ENCODE measurements at regions not wholly inside any gene's neighbourhood (a gene's known extent, or its start where the extent isn't known, plus 50 kb on each side); places are given as distances from the start of the nearest gene placed in this dataset.

DNA sequence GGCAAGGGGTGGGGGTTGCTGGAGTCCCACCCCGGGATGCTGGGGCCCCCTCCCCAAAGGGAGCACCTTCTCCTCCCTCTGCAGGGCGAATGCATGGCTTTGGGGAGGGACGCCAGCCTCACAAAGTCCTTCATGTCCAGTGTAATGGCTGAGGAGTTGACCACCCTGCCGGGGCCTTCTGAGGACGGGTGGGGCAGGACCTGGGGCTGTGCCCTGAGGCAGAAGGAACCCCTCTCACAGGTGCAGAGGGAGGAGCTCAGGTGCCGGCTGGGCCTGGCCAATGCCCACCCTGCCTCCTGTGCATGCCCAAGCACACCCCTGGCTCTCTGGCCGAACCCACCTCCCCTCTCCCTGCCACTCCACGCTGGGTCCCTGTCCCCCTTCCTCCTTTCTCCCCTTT lies 64.3 kb upstream of the RNU6ATAC start:
- no peak for DNase-seq

DNA sequence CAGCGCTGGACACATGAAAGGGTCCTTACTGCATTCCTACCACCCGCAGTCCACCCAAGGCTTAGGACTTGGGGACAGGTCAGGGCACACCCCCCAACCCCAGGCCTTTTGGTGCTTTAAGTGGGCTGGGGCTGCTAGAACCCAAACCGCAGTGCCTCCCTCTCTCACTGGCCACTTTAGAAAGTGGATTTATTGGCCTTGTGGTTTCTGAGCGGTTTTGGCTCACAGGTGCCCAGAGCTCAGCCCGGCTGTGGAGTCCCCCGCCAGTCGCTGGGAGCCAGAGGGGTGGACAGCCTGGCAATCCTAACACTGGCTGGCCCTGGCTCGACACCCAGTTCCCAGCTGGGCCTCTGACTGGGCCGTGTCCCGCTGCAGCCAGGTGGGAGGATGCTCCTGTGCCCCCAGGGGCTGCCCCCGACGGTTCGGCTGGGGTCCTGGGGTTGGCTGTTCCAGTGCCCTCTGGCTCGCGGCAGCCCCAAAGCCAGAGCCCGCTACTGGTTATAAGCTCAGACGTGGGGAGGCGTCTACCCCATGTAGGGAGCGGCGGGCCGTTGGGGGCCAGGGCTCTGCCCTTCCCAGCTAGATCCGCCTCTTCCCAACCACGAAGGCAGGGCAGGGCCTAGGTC lies 65.2 kb upstream of the RNU6ATAC start:
- DNase-seq = no peak

GRCh38 chr9:134230092-134230941 lies 66.0 kb upstream of the RNU6ATAC start:
- no peak for DNase-seq

GRCh38 chr9:134230942-134231325 lies 66.6 kb upstream of the RNU6ATAC start:
- DNase-seq = no peak

GRCh38 chr9:134231330-134231745 lies 67.0 kb upstream of the RNU6ATAC start:
- no peak for DNase-seq

DNA sequence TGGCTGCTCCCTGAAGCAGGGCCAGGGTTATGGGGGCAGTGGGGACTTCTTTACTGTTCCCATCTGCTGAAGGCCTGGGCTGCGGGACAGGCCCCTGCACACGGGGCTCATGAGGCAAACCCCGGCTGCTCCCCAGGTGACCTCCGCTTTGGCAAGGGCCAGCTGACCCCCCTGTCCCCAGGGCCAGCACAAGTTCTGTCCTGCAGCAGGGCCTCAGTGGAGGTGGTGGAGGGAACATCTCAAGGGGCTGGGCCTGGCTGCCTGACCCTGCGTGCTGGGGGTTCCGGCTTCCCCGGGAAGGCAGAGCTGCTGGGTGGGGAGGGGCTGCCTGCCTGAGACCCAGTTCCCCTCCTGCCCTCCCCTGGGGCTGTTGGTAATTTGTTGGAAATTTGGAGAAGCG lies 67.4 kb upstream of the RNU6ATAC start:
- no peak for DNase-seq

DNA sequence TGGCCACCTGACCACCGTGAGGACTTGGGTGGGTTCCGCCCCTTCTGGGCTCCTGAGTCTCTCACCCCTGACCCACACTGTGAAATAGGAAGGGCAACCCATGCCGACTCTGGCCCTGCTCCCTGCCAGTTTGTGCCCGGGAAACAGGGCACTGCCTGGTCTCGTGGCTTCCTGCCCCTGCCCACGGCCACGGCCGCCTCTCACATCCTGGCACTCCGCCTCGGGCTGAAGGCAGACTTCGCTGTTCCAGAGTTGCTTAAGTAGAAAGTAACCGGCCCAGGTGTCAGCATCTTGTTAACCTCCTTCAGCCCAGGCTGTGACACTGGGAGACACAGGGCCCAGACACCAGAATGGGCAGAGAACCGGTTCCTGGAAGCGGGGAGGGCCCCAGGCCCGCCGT lies 68.7 kb upstream of the RNU6ATAC start:
- no peak for DNase-seq

DNA sequence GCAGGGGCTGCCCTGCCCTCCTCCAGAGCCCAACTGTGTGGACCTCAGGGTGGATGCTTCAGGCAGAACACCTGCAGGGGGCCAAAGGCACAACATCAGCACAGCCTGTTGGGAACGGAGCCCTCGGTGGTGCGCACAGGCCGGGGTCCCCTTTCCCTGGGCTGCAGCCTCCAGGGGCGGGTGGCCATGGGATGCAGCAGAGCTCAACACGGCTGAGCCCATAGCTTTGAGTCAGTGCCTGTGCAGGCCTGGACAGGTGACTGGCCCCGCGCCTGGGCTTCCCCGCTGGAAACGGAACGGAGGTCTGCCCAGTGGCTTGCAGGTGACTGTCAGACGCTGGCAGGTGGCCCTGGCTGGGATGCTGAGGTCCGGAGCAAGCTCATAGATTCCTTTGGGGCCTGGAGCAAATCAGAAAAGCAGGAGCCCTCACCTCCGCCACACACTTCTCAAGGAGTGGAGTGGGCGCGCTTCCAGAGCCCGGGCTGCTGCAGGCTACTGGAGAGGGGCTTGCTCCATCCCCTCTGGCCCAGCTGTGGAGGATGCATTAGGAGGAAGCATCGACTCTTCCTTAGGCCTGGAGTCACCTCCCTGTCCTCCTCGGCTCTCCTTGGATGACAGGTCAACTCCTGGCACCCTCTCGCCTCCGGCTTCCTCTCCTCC lies 69.8 kb upstream of the RNU6ATAC start:
- no peak for DNase-seq

GRCh38 chr9:134234687-134235359 lies 70.5 kb upstream of the RNU6ATAC start:
- no peak for DNase-seq

- DNase-seq = no peak
Measured at GRCh38 chr9:134235366-134235765, 71.0 kb upstream of the RNU6ATAC start.

GRCh38 chr9:134236001-134236421 lies 71.6 kb upstream of the RNU6ATAC start:
- no peak for DNase-seq

DNA sequence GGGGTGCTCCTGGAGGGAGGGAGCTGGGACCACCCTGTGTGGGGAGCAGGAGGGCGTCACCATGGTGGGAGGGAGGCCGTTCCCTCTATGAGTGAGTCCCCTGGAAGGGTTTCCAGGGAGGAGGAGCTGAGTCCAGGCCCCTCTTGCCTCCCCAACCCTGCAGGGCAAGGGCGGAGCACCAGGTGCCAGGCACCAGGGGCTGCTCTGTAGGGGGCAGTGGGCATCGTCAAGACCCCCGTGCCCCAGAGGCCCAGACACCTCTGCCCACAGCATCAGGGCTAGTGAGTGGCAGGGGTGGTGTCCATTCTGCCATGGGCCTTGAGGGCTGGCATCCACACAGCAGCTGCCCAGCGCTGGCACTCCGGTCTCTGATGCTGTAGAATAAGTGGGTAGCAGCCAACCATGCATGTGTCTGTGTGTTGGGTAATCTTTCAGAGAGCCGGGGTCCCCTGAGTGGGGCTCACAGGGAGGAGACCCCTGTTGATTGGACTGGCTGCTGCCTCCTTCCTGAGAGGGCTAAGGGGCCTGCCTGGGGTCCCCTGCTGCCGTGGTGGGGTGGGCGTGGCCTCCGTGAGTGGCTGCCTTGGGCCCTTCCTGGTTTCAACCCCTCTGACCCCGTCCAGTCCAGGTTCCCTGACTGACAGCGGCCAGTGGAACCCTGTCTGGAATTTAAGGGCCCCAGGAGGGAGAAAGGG lies 72.7 kb upstream of the RNU6ATAC start:
- no peak for DNase-seq

DNA sequence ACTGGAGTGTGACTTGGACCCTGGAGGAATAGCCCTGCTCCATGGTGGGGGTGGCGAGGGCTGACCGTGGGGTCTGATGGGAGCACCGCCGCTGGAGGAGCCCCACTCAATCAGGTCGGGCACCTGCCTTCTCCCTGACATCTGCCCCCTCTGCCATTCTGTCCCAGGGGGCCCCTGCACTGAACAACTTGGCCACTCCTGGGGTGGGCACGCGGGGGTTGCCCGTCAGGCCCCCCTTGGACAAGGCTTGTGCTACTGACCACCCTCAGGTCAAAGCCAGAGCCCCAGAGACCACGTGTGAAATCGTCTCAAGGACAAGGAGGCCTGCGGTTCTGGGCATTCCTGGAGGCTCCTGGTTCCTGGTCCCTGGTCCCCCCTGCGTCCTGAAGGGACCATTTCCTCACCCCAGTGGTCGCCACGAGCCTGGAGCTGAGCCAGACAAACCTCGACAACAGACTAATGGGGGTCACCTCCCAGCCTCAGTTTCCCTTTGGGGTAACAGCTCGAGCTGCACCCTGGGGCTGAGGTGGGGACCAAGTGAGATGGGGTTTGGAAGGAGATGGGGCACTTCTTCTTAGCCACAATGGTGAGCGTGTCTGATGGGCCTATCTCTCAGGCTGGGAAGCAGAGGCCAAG lies 73.4 kb upstream of the RNU6ATAC start:
- no peak for DNase-seq

- no peak for DNase-seq
Measured at GRCh38 chr9:134239130-134239903, 75.0 kb upstream of the RNU6ATAC start.

DNA sequence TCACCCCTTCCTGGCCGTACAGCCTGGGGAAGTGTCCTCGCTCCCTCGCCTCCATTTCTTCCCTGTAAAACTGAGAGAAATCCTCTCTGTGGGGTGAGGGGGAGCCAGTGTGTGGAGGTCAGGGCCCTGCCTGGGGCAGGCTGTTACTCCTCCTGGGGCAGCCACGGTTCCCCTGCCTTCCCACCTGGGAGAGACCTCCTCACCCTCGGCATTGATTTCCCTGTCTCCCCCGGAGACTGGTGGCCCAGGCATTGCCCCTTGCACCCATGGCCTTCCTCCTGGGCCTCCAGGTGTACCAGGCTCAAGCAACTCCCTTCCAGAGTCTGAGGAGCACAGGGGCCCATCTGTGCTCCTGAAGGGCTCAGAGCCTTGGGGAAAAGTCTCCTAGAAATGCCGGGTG lies 75.6 kb upstream of the RNU6ATAC start:
- no peak for DNase-seq

- no peak for DNase-seq
Measured at GRCh38 chr9:134240361-134240760, 76.0 kb upstream of the RNU6ATAC start.

DNA sequence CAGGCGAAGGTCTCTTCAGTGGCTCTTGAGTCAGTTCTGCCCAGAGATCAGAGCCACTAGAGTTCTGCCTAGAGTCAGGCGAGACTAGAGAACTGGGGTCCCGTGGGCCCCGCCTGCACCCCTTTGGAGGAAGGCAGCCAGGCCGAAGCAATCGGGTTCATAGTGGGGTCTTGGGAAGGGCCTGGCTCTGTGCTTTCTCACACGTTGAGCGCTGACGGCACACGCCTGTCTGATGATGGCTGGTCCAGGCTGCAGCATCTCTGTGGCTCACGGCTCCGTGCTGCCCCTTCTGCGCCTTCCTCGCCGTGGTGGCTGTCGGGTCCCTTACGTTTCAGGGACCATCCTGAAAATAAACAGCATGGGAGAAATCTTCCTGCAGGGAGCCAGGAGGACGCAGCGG lies 78.3 kb upstream of the RNU6ATAC start:
- DNase-seq = no peak

GRCh38 chr9:134243778-134244467 lies 79.6 kb upstream of the RNU6ATAC start:
- no peak for DNase-seq

DNA sequence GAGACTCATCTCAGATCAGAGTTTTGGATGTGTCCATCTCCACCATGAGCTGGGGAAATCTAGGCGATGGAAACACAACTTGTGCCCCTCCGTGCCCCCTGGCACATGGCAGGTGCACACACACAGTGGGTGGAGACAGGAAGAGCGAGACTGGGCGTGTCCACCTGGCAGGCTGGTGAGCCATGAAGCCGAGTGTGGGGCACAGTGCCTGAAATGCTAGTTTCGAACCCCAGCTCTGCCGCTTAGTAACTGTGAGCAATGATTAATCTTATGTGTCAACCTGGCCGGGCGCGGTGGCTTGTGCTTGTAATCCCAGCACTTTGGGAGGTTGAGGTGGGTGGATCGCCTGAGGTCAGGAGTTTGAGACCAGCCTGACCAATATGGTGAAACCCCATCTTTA lies 80.8 kb upstream of the RNU6ATAC start:
- DNase-seq = no peak

DNA sequence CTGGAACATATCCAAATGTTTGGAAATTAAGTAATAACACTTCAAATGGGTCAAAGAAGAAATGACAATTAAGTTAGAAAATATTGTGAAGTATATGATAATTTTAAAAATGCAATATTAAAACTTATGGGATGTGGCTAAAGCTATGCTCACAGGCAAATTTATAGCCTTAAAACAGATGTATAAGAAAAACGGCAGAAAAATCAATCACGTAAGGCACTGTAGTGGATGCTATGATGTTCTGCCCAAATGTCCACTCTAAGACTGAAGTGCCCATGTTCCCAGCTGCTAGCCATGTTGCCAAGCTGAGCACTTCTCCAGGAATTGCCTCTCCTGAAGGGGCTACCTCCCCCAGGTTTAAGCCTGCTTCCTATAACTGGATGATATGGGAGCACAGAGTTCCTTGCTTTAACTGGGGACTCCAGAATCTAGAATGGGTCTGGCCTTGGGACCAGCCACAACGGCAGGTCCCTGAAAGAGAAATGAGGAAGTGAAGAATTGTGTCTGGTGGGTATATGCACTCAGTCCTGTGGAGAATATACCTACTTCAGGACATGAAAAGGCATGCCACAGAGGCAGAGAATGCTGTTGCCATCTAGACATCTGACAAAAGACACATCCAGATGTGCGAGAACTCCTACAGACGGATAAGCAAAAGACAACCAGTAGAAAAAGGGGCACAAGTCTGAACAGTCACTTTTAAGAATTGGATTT lies 78.2 kb upstream of the RXRA start:
- DNase-seq = no peak
